VCaP (cell line): ENCODE measurements at regions not wholly inside any gene's neighbourhood (a gene's known extent, or its start where the extent isn't known, plus 50 kb on each side); places are given as distances from the start of the nearest gene placed in this dataset.
"Not testable (repeated sequence)": the region's sequence is repeated elsewhere in the genome, so short reads cannot be mapped to it uniquely, and the experiment has no call there.

Source experiments
- H3K27ac ChIP-seq: fragments of 450-650 bp; 2 replicates; pipeline ENCODE4 v1.5.1; 2017
- TF ChIP-seq, protein P1 (sequence below): fragments of 450-650 bp; conservative IDR thresholded peaks from 2 replicates; pipeline ENCODE4 v1.5.1; 2017; ENCODE audit warnings: mild to moderate bottlenecking, moderate library complexity

DNA sequence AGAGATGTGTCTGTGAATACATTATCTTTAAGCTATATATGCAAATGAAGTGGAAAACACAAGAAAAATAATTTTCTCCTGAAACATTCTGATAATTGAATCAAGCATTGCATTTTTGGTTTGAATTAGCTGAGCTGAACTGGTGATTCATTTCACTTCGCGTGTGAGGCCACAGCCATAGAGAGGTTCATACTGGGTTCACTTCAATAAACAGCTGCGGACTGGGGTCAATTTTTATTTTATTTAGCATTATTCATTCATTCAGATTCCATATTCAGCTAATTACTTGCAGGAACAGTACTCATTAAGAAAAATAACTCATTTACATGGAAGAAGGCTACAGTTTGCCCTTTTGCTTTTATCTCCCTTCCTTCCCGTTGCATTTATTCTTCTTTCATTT lies 195.2 kb upstream of the LRIG3 start:
- no peak overlapping the region for H3K27ac ChIP-seq
- TF ChIP-seq, protein P1, sequence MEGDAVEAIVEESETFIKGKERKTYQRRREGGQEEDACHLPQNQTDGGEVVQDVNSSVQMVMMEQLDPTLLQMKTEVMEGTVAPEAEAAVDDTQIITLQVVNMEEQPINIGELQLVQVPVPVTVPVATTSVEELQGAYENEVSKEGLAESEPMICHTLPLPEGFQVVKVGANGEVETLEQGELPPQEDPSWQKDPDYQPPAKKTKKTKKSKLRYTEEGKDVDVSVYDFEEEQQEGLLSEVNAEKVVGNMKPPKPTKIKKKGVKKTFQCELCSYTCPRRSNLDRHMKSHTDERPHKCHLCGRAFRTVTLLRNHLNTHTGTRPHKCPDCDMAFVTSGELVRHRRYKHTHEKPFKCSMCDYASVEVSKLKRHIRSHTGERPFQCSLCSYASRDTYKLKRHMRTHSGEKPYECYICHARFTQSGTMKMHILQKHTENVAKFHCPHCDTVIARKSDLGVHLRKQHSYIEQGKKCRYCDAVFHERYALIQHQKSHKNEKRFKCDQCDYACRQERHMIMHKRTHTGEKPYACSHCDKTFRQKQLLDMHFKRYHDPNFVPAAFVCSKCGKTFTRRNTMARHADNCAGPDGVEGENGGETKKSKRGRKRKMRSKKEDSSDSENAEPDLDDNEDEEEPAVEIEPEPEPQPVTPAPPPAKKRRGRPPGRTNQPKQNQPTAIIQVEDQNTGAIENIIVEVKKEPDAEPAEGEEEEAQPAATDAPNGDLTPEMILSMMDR: no peak

DNA sequence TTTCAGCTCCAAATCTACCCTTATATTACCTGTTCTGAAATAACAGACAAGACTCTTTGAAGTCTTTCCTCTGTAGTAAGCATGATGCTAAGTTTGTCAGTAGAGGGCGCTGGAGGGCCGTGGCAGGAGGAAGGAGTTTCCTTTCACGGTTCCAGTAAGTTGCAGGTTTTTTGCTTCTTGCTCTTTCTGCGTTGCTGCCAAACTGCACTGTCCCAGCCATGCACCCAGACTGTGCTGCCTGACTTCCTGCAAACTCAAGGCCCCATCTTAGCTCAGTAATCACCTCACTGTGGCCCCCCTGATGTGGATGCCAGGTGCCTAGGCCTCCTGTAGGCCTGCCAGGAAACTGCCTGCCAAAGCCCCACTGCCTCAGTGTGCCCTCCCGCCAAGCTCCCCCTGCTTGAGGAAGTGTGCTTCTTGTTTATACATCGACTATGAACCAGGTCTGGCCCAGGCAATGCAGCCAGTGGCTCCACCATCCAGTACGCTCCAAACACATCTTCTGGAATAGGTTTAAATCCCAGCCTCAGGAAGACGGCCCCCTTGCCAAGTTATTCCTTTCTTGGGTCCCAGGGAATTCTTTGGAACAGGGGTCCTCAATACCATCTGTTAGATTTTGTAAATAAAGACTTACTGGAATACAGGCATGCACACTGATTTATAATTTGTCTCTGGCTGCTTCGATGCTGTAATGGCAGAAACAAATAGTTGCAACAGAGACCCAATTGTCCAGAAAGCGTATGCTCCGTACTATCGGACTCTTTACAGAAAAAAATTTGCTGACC lies 193.7 kb upstream of the LRIG3 start:
- TF ChIP-seq, protein P1: peak; percentile 98
- H3K27ac ChIP-seq: no peak overlapping the region

DNA sequence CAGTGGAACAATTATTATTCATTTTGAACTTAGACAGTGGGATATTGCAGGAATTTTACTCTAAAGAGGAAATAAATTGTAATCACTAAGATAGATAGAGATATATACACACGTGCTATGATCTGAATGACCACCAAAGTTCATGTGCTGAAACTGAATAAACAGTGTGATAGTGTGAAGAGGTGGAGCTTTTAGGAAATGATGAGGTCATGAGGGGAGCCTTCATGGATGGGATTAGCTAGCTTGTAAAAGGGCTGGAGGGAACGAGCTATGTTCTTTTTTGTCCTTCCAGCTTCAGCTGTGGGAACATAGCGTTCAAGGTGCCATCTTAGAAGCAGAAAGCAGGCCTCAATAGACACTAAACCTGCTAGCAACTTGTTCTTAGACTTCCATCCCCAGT lies 191.5 kb upstream of the LRIG3 start:
- TF ChIP-seq, protein P1: no peak
- H3K27ac ChIP-seq: no peak overlapping the region

DNA sequence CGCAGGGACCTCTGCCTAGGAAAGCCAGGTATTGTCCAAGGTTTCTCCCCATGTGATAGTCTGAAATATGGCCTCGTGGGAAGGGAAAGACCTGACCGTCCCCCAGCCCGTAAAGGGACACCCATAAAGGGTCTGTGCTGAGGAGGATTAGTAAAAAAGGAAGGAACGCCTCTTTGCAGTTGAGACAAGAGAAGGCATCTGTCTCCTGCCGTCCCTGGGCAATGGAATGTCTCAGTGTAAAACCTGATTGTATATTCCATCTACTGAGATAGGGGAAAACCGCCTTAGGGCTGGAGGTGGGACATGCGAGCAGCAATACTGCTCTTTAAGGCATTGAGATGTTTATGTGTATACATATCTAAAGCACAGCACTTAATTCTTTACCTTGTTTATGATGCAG lies 188.2 kb upstream of the LRIG3 start:
- not testable (repeated sequence) for H3K27ac ChIP-seq

DNA sequence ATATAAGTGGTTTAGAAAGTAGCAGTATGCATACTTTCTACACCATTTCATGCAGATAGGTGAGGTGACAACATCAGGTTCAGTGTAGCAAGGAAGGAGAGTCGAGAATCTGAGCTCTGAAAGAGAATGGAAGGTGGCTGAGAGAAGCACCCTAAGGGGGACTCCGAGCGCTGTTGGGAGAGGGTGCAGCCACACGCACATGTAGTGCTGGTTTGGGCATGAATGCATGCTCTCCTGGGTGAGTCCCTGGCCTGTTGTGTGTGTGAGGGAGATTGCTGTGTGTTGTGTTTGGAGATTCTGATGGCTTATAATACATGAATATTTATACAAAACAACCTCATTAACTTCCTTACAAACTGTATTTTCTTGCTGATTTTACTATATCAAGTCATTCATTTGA lies 180.3 kb upstream of the LRIG3 start:
- TF ChIP-seq, protein P1: no peak
- no peak overlapping the region for H3K27ac ChIP-seq

DNA sequence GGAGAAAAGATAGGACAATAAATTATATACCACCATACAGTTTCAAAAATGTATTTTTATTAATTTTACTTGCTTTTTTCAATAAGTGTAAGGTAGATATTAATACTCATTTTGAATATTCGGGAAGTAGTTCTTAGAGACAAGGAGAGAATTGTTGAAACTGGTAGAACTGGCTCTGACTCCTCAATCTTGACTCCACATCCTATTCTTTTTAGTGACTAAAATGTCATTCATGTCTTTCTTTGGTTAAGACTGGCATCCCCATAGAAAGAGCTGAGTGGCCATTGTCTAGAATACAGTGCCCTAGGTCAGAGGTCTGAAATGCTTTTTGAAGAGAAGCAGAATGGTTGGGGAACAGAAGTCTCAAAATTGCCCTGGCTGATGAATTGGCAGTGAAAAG lies 177.6 kb upstream of the LRIG3 start:
- TF ChIP-seq, protein P1: no peak

DNA sequence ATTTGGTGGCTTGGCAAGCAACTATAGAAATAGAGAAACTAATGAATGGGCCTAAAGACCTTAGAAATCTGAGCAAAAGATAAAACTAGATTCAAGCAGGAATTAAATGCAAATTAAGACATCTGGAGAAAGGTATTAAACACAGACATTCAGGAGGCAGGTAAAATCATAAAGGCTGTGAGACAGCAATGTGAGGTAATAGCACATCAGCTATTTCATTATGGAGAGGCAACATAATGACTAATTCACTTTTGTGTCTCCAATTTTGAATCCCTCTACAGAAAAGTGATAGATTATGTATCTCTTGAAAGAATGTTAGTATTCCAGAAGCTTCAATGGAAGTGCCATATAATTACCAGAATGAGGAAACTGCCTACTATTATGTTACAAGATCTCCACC lies 175.9 kb upstream of the LRIG3 start:
- TF ChIP-seq, protein P1: no peak
- H3K27ac ChIP-seq: no peak overlapping the region

More for the DNA sequence above, 177.6 kb upstream of the LRIG3 start:
- no peak overlapping the region for H3K27ac ChIP-seq

DNA sequence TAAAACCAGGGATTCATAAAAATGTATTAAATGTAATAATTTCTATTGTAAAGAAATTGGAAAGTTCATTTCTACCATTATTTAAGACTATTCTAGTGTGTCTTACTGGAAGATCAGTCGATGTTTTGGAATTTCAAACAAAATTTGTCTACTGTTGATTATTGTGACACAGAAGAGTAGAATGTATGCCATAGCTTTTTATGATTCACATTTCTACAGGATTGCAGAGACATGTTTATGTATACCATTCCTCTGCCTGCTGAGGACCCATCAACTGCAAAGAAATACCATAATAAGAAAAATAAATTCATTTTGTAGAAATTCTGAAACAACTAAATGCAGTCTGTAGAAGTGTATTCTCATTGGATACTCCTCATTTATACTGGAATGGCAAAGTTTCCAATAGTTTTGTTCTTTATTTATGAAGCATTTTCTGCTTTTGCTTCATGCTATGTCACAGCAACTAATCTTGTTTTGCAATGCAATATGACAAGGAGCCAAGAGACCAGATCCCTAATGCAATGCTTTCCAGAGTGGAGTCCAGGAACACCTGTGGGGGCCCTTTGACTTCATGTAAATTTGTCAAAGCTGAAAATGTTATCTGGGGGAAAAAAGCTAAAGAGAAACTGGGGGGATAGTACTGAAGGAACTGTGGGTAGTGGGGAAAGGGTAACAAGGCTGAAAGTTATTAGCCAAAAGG lies 172.9 kb upstream of the LRIG3 start:
- no peak overlapping the region for H3K27ac ChIP-seq
- TF ChIP-seq, protein P1: no peak
